Dendritic cell treated with granulocyte-macrophage colony-stimulating factor and Interleukin-4, amounts not matched to agents 40 ng/mL and 50 ng/mL, for 4 days (primary cell): ENCODE measurements at regions not wholly inside any gene's neighbourhood (a gene's known extent, or its start where the extent isn't known, plus 50 kb on each side); places are given as distances from the start of the nearest gene placed in this dataset.
"Not testable (repeated sequence)": the region's sequence is repeated elsewhere in the genome, so short reads cannot be mapped to it uniquely, and the experiment has no call there.

ENCODE experiments used
- H3K27ac Mint-ChIP-seq: one replicate; pipeline ENCODE4 v1.8.0; 2022; ENCODE audit warnings: mild to moderate bottlenecking, mixed read lengths
- H3K27me3 Mint-ChIP-seq: one replicate; pipeline ENCODE4 v1.8.0; 2022; ENCODE audit warnings: mild to moderate bottlenecking, mixed read lengths
- H3K36me3 Mint-ChIP-seq: one replicate; pipeline ENCODE4 v1.8.0; 2022; ENCODE audit warnings: low read depth, mixed read lengths
- H3K4me1 Mint-ChIP-seq: one replicate; pipeline ENCODE4 v1.8.0; 2022; ENCODE audit warnings: low read depth, mixed read lengths
- H3K4me3 Mint-ChIP-seq: one replicate; pipeline ENCODE4 v1.8.0; 2022; ENCODE audit warnings: mild to moderate bottlenecking, moderate library complexity, mixed read lengths
- H3K9me3 Mint-ChIP-seq: one replicate; pipeline ENCODE4 v1.8.0; 2022; ENCODE audit warnings: mixed read lengths
- intact Hi-C: fragments of 100-400 bp; cut with micrococcal nuclease; formaldehyde crosslinking; loops from one replicate; pipeline ENCODE4 v1.15.0; 2022

GRCh38 chr2:91523751-91524150 is 2832.3 kb downstream of the RPIA start:
- intact Hi-C loops = not testable (repeated sequence)

GRCh38 chr2:91525587-91525986 is 2834.1 kb downstream of the RPIA start:
- H3K27ac Mint-ChIP-seq, H3K27me3 Mint-ChIP-seq, intact Hi-C loops, H3K9me3 Mint-ChIP-seq, H3K4me1 Mint-ChIP-seq, H3K36me3 Mint-ChIP-seq, H3K4me3 Mint-ChIP-seq: not testable (repeated sequence)

More at GRCh38 chr2:91523751-91524150, 2832.3 kb downstream of the RPIA start:
- H3K36me3 Mint-ChIP-seq, H3K4me1 Mint-ChIP-seq, H3K4me3 Mint-ChIP-seq, H3K9me3 Mint-ChIP-seq, H3K27me3 Mint-ChIP-seq, H3K27ac Mint-ChIP-seq: not testable (repeated sequence)

- H3K9me3 Mint-ChIP-seq, H3K4me1 Mint-ChIP-seq, H3K36me3 Mint-ChIP-seq, intact Hi-C loops, H3K27me3 Mint-ChIP-seq, H3K27ac Mint-ChIP-seq, H3K4me3 Mint-ChIP-seq: not testable (repeated sequence)
Observed at GRCh38 chr2:91526083-91526482, 2834.6 kb downstream of the RPIA start.

- H3K4me3 Mint-ChIP-seq, H3K36me3 Mint-ChIP-seq, H3K27ac Mint-ChIP-seq, H3K4me1 Mint-ChIP-seq, intact Hi-C loops, H3K27me3 Mint-ChIP-seq, H3K9me3 Mint-ChIP-seq: not testable (repeated sequence)
Observed at GRCh38 chr2:91527056-91527455, 2835.6 kb downstream of the RPIA start.

- H3K27ac Mint-ChIP-seq, H3K36me3 Mint-ChIP-seq, intact Hi-C loops, H3K27me3 Mint-ChIP-seq, H3K4me1 Mint-ChIP-seq, H3K9me3 Mint-ChIP-seq, H3K4me3 Mint-ChIP-seq: not testable (repeated sequence)
Observed at GRCh38 chr2:91527491-91528031, 2836.1 kb downstream of the RPIA start.

GRCh38 chr2:91528361-91528760 is 2836.9 kb downstream of the RPIA start:
- H3K27me3 Mint-ChIP-seq, H3K4me1 Mint-ChIP-seq, intact Hi-C loops, H3K27ac Mint-ChIP-seq, H3K36me3 Mint-ChIP-seq, H3K4me3 Mint-ChIP-seq, H3K9me3 Mint-ChIP-seq: not testable (repeated sequence)

- intact Hi-C loops, H3K4me1 Mint-ChIP-seq, H3K9me3 Mint-ChIP-seq, H3K27ac Mint-ChIP-seq, H3K36me3 Mint-ChIP-seq, H3K4me3 Mint-ChIP-seq, H3K27me3 Mint-ChIP-seq: not testable (repeated sequence)
Observed at GRCh38 chr2:91536109-91536508, 2844.6 kb downstream of the RPIA start.

GRCh38 chr2:91536549-91537263 is 2845.2 kb downstream of the RPIA start:
- H3K27ac Mint-ChIP-seq, H3K4me3 Mint-ChIP-seq, H3K36me3 Mint-ChIP-seq, H3K9me3 Mint-ChIP-seq, H3K4me1 Mint-ChIP-seq, H3K27me3 Mint-ChIP-seq, intact Hi-C loops: not testable (repeated sequence)

- H3K4me1 Mint-ChIP-seq, intact Hi-C loops, H3K9me3 Mint-ChIP-seq, H3K36me3 Mint-ChIP-seq, H3K27me3 Mint-ChIP-seq, H3K27ac Mint-ChIP-seq, H3K4me3 Mint-ChIP-seq: not testable (repeated sequence)
Observed at GRCh38 chr2:91549316-91549715, 2857.8 kb downstream of the RPIA start.

GRCh38 chr2:91558234-91558633 is 2866.8 kb downstream of the RPIA start:
- intact Hi-C loops, H3K4me3 Mint-ChIP-seq, H3K4me1 Mint-ChIP-seq: not testable (repeated sequence)

GRCh38 chr2:91559269-91559668 is 2867.8 kb downstream of the RPIA start:
- H3K4me1 Mint-ChIP-seq, H3K36me3 Mint-ChIP-seq, H3K4me3 Mint-ChIP-seq, intact Hi-C loops, H3K9me3 Mint-ChIP-seq, H3K27me3 Mint-ChIP-seq, H3K27ac Mint-ChIP-seq: not testable (repeated sequence)

More at GRCh38 chr2:91558234-91558633, 2866.8 kb downstream of the RPIA start:
- not testable (repeated sequence) for H3K36me3 Mint-ChIP-seq, H3K9me3 Mint-ChIP-seq, H3K27me3 Mint-ChIP-seq, H3K27ac Mint-ChIP-seq

- intact Hi-C loops, H3K9me3 Mint-ChIP-seq, H3K36me3 Mint-ChIP-seq, H3K4me1 Mint-ChIP-seq, H3K27me3 Mint-ChIP-seq, H3K4me3 Mint-ChIP-seq, H3K27ac Mint-ChIP-seq: not testable (repeated sequence)
Observed at GRCh38 chr2:91559886-91560614, 2868.6 kb downstream of the RPIA start.

- H3K36me3 Mint-ChIP-seq, H3K27me3 Mint-ChIP-seq, H3K4me3 Mint-ChIP-seq, intact Hi-C loops, H3K27ac Mint-ChIP-seq, H3K9me3 Mint-ChIP-seq, H3K4me1 Mint-ChIP-seq: not testable (repeated sequence)
Observed at GRCh38 chr2:91562184-91562583, 2870.7 kb downstream of the RPIA start.

GRCh38 chr2:91564700-91565099 is 2873.2 kb downstream of the RPIA start:
- H3K27me3 Mint-ChIP-seq, H3K27ac Mint-ChIP-seq, intact Hi-C loops, H3K9me3 Mint-ChIP-seq, H3K36me3 Mint-ChIP-seq, H3K4me1 Mint-ChIP-seq, H3K4me3 Mint-ChIP-seq: not testable (repeated sequence)
